ENCODE measurements at regions not wholly inside any gene's neighbourhood (a gene's known extent, or its start where the extent isn't known, plus 50 kb on each side); places are given as distances from the start of the nearest gene placed in this dataset.

DNA sequence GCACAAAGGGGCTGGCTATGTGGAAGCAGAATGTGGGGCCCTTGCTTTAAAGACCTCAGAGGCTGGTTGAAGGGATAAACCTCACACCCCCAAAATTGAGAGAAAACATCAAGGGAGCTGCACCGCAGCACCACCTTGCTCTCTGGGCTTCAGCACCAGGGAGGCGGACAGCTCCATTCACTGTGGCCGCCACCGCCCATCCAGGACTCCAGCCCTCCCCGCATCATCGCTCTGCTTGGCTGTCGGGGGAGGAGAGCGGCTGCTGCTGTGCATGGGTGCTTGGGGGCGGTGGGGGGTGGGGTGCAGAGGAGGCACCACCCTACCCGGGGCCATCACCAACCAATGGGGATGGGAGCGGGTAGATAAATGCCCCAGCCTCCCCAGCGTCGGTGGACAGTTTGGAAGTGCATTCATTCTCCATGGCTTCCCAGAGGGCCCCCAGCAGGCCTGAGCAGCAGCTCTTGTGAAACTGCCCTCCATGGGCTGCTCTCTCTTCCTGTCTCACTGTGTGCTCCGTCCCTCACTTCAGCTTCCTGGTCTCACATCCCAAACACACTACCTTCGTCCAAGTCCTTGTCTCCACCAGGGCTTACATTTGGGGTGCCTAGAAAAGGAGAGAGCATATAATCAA lies 75.7 kb upstream of the BHLHE23 start:
- H3K4me3 Mint-ChIP-seq: no peak overlapping the region
- no peak overlapping the region for H3K4me3 ChIP-seq (ENCODE audit: low read length)
- H3K36me3 Mint-ChIP-seq (ENCODE audit: low read depth): no peaks in the 10 kb centered on the region
- H3K36me3 ChIP-seq (ENCODE audit: control insufficient read depth, insufficient read depth, low read length): no peaks in the 10 kb centered on the region
- H3K9me3 ChIP-seq (ENCODE audit: control insufficient read depth, low read length): peaks cover 4% of the 10 kb centered on the region
- peaks cover 26% of the 10 kb centered on the region for H3K27me3 Mint-ChIP-seq (ENCODE audit: insufficient read depth)
- TF ChIP-seq, protein P1, sequence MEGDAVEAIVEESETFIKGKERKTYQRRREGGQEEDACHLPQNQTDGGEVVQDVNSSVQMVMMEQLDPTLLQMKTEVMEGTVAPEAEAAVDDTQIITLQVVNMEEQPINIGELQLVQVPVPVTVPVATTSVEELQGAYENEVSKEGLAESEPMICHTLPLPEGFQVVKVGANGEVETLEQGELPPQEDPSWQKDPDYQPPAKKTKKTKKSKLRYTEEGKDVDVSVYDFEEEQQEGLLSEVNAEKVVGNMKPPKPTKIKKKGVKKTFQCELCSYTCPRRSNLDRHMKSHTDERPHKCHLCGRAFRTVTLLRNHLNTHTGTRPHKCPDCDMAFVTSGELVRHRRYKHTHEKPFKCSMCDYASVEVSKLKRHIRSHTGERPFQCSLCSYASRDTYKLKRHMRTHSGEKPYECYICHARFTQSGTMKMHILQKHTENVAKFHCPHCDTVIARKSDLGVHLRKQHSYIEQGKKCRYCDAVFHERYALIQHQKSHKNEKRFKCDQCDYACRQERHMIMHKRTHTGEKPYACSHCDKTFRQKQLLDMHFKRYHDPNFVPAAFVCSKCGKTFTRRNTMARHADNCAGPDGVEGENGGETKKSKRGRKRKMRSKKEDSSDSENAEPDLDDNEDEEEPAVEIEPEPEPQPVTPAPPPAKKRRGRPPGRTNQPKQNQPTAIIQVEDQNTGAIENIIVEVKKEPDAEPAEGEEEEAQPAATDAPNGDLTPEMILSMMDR (conservative IDR thresholded peaks at IDR 0.05): no peak
- no peak overlapping the region for H3K27ac Mint-ChIP-seq
- peaks cover 12% of the 10 kb centered on the region for H3K9me3 Mint-ChIP-seq
- WGBS, 2 experiments (ENCODE audit: insufficient coverage in 1 of 2, insufficient read length in 1 of 2): 19 to 26% methylated on average over 5 to 15 of the region's 15 CpGs
- H3K4me1 ChIP-seq (ENCODE audit: control insufficient read depth, insufficient read depth, low read length): no peaks in the 10 kb centered on the region
- H3K9ac ChIP-seq (ENCODE audit: extremely low read depth, low read length, poor library complexity, severe bottlenecking): no peak overlapping the region
- H3K27me3 ChIP-seq (ENCODE audit: control insufficient read depth, insufficient read depth, low read length, poor library complexity, severe bottlenecking): peaks cover 8% of the 10 kb centered on the region
- DNase-seq: peak; percentile 93
- no peak overlapping the region for H3K27ac ChIP-seq (ENCODE audit: low read depth, low read length)
- no peaks in the 10 kb centered on the region for H3K4me1 Mint-ChIP-seq

DNA sequence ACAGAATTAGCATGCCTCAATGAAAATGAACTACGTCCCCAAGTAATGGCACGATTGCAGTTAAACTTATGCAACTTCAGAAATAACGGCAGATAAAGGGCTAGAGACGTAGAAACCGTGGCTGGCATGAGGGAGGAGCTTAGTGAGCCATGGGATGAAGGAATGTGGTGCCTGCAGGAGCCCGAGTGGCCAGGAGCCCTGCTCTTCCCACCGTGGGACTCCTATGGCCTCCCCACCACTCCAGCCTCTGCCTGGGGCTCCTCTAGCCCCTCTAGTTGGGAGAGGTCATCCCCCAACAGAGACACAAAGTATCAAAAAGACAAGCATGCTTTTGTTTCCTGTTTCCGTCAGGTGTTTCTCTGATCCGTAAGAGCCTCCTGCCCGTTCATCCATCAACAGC lies 75.1 kb upstream of the BHLHE23 start:
- Mint-ChIP-seq H3K27ac (no peak overlapping the region), H3K4me3 (no peak overlapping the region), H3K9me3 (peaks cover 18% of the 10 kb centered on the region), H3K4me1 (no peaks in the 10 kb centered on the region), H3K36me3 (ENCODE audit: low read depth) (no peaks in the 10 kb centered on the region), H3K27me3 (ENCODE audit: insufficient read depth) (peaks cover 26% of the 10 kb centered on the region)
- no peak overlapping the region for H3K9ac ChIP-seq (ENCODE audit: extremely low read depth, low read length, poor library complexity, severe bottlenecking)
- TF ChIP-seq, protein P1 (conservative IDR thresholded peaks at IDR 0.05): no peak
- no peaks in the 10 kb centered on the region for H3K4me1 ChIP-seq (ENCODE audit: control insufficient read depth, insufficient read depth, low read length)
- H3K27ac ChIP-seq (ENCODE audit: low read depth, low read length): no peak overlapping the region
- H3K36me3 ChIP-seq (ENCODE audit: control insufficient read depth, insufficient read depth, low read length): no peaks in the 10 kb centered on the region
- no peak overlapping the region for H3K4me3 ChIP-seq (ENCODE audit: low read length)
- no peak for DNase-seq
- 58 to 60% methylated on average over 6 to 10 of the region's 10 CpGs for WGBS, 2 experiments (ENCODE audit: insufficient coverage in 1 of 2, insufficient read length in 1 of 2)
- peaks cover 6% of the 10 kb centered on the region for H3K9me3 ChIP-seq (ENCODE audit: control insufficient read depth, low read length)
- H3K27me3 ChIP-seq (ENCODE audit: control insufficient read depth, insufficient read depth, low read length, poor library complexity, severe bottlenecking): peaks cover 8% of the 10 kb centered on the region

DNA sequence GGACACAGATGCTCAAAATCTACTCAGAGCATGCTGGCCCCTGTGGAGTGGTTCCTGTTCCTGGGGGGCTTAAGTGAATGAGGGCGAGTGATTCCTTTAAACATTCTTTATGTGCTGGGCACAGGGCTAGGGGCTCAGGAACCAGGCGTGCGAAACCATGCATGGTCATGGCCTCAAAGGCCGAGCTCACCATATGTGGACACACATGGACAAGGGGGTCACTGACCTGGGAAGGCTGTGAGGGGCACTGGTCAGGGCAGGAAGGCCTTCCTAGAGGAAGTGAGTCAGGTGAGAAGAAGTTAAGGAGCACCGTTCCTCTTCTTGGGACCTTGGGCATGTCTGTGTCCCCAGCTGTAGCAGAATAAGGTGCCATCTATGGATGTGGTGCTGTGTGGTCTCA lies 74.6 kb upstream of the BHLHE23 start:
- Histone ChIP-seq H3K36me3 (ENCODE audit: control insufficient read depth, insufficient read depth, low read length) (no peaks in the 10 kb centered on the region), H3K9ac (ENCODE audit: extremely low read depth, low read length, poor library complexity, severe bottlenecking) (no peak overlapping the region), H3K4me3 (ENCODE audit: low read length) (no peak overlapping the region), H3K4me1 (ENCODE audit: control insufficient read depth, insufficient read depth, low read length) (no peaks in the 10 kb centered on the region), H3K9me3 (ENCODE audit: control insufficient read depth, low read length) (peaks cover 6% of the 10 kb centered on the region), H3K27me3 (ENCODE audit: control insufficient read depth, insufficient read depth, low read length, poor library complexity, severe bottlenecking) (peaks cover 8% of the 10 kb centered on the region), H3K27ac (ENCODE audit: low read depth, low read length) (no peak overlapping the region)
- peaks cover 28% of the 10 kb centered on the region for H3K27me3 Mint-ChIP-seq (ENCODE audit: insufficient read depth)
- H3K36me3 Mint-ChIP-seq (ENCODE audit: low read depth): no peaks in the 10 kb centered on the region
- 78 to 81% methylated on average over 3 to 5 of the region's 5 CpGs for WGBS, 2 experiments (ENCODE audit: insufficient coverage in 1 of 2, insufficient read length in 1 of 2)
- H3K4me1 Mint-ChIP-seq: no peaks in the 10 kb centered on the region
- no peak overlapping the region for H3K27ac Mint-ChIP-seq
- H3K9me3 Mint-ChIP-seq: peaks cover 19% of the 10 kb centered on the region
- DNase-seq: no peak
- H3K4me3 Mint-ChIP-seq: no peak overlapping the region
- TF ChIP-seq, protein P1 (conservative IDR thresholded peaks at IDR 0.05): no peak
